NT2/D1 (cell line): ENCODE measurements at regions not wholly inside any gene's neighbourhood (a gene's known extent, or its start where the extent isn't known, plus 50 kb on each side); places are given as distances from the start of the nearest gene placed in this dataset.

Experiments used
- DNase-seq: peaks from one replicate; pipeline ENCODE4 v3.0.0-alpha.2; 2011; ENCODE audit warnings: low read depth, low spot score
- H3K27me3 ChIP-seq: 2 replicates; pipeline ENCODE4 v1.6.0; 2011; ENCODE audit warnings: mild to moderate bottlenecking; ENCODE audit not compliant: insufficient read length, insufficient read depth
- H3K36me3 ChIP-seq: 2 replicates; pipeline ENCODE4 v1.6.1; 2011; ENCODE audit warnings: mild to moderate bottlenecking, low read length, mixed read lengths; ENCODE audit not compliant: insufficient read depth, insufficient read length
- H3K4me1 ChIP-seq: 2 replicates; pipeline ENCODE4 v1.5.1; 2011; ENCODE audit not compliant: insufficient read depth, insufficient read length
- H3K4me3 ChIP-seq: 2 replicates; pipeline ENCODE4 v1.5.1; 2011; ENCODE audit warnings: low read depth; ENCODE audit not compliant: insufficient read length
- H3K9ac ChIP-seq: 2 replicates; pipeline ENCODE4 v1.6.0; 2011; ENCODE audit warnings: low read depth; ENCODE audit not compliant: insufficient read length
- H3K9me3 ChIP-seq: 2 replicates; pipeline ENCODE4 v1.5.1; 2011; ENCODE audit warnings: mild to moderate bottlenecking, low read length; ENCODE audit not compliant: insufficient read depth
- SUZ12 ChIP-seq: IDR thresholded peaks from 2 replicates; pipeline ENCODE4 v1.6.1; 2011; ENCODE audit not compliant: insufficient read length, insufficient read depth; ENCODE audit errors: extremely low read depth
- YY1 ChIP-seq: IDR thresholded peaks from 2 replicates; pipeline ENCODE4 v1.6.1; 2011; ENCODE audit not compliant: insufficient read length, insufficient read depth
- ZNF274 ChIP-seq: IDR thresholded peaks from 2 replicates; pipeline ENCODE4 v1.6.1; 2011; ENCODE audit warnings: mild to moderate bottlenecking, low read depth, low read length

GRCh38 chr9:18235181-18235908 is 238.6 kb upstream of the ADAMTSL1 start:
- no peaks in the 10 kb centered on the region for H3K36me3 ChIP-seq
- H3K27me3 ChIP-seq = no peaks in the 10 kb centered on the region
- H3K9ac ChIP-seq = no peak overlapping the region
- no peak overlapping the region for H3K4me3 ChIP-seq
- H3K4me1 ChIP-seq = no peaks in the 10 kb centered on the region
- no peaks in the 10 kb centered on the region for H3K9me3 ChIP-seq
- no peak for DNase-seq
- TF ChIP-seq SUZ12 (no peak), YY1 (no peak), ZNF274 (no peak)

- no peak for TF ChIP-seq SUZ12
- no peak for TF ChIP-seq ZNF274
- no peak for TF ChIP-seq YY1
- Histone ChIP-seq H3K27me3 (no peaks in the 10 kb centered on the region), H3K4me3 (no peak overlapping the region), H3K4me1 (no peaks in the 10 kb centered on the region), H3K9me3 (no peaks in the 10 kb centered on the region), H3K36me3 (no peaks in the 10 kb centered on the region), H3K9ac (no peak overlapping the region)
- no peak for DNase-seq
These were observed 237.6 kb upstream of the ADAMTSL1 start for GRCh38 chr9:18236336-18236735.

- no peak for TF ChIP-seq YY1
- TF ChIP-seq SUZ12 = no peak
- no peak for TF ChIP-seq ZNF274
- no peak overlapping the region for H3K9ac ChIP-seq
- DNase-seq = no peak
- no peaks in the 10 kb centered on the region for H3K4me1 ChIP-seq
- no peaks in the 10 kb centered on the region for H3K9me3 ChIP-seq
- H3K4me3 ChIP-seq = no peak overlapping the region
- no peaks in the 10 kb centered on the region for H3K36me3 ChIP-seq
- no peaks in the 10 kb centered on the region for H3K27me3 ChIP-seq
These were observed 236.2 kb upstream of the ADAMTSL1 start for GRCh38 chr9:18237776-18238175.

- Histone ChIP-seq H3K4me1 (no peaks in the 10 kb centered on the region), H3K36me3 (no peaks in the 10 kb centered on the region), H3K9ac (no peak overlapping the region), H3K9me3 (no peaks in the 10 kb centered on the region), H3K4me3 (no peak overlapping the region), H3K27me3 (no peaks in the 10 kb centered on the region)
- TF ChIP-seq ZNF274 (no peak), SUZ12 (no peak), YY1 (no peak)
- DNase-seq = no peak
These were observed 235.7 kb upstream of the ADAMTSL1 start for GRCh38 chr9:18238254-18238653.

- no peak for DNase-seq
- TF ChIP-seq YY1 (no peak), SUZ12 (no peak), ZNF274 (no peak)
- H3K9me3 ChIP-seq = no peaks in the 10 kb centered on the region
- H3K9ac ChIP-seq = no peak overlapping the region
- H3K4me3 ChIP-seq = no peak overlapping the region
- H3K36me3 ChIP-seq = no peaks in the 10 kb centered on the region
- no peaks in the 10 kb centered on the region for H3K4me1 ChIP-seq
- H3K27me3 ChIP-seq = no peaks in the 10 kb centered on the region
These were observed 235.1 kb upstream of the ADAMTSL1 start for GRCh38 chr9:18238752-18239447.

GRCh38 chr9:18240213-18240612 is 233.7 kb upstream of the ADAMTSL1 start:
- Histone ChIP-seq H3K4me3 (no peak overlapping the region), H3K4me1 (no peaks in the 10 kb centered on the region), H3K9me3 (no peaks in the 10 kb centered on the region), H3K27me3 (no peaks in the 10 kb centered on the region), H3K9ac (no peak overlapping the region), H3K36me3 (no peaks in the 10 kb centered on the region)
- DNase-seq = no peak
- TF ChIP-seq SUZ12 = no peak
- no peak for TF ChIP-seq YY1
- no peak for TF ChIP-seq ZNF274

- Histone ChIP-seq H3K4me3 (no peak overlapping the region), H3K36me3 (no peaks in the 10 kb centered on the region), H3K9me3 (no peaks in the 10 kb centered on the region), H3K27me3 (no peaks in the 10 kb centered on the region), H3K9ac (no peak overlapping the region), H3K4me1 (no peaks in the 10 kb centered on the region)
- no peak for TF ChIP-seq ZNF274
- TF ChIP-seq SUZ12 = no peak
- TF ChIP-seq YY1 = no peak
- no peak for DNase-seq
These were observed 228.0 kb upstream of the ADAMTSL1 start for GRCh38 chr9:18245911-18246310.
